ENCODE measurements at regions not wholly inside any gene's neighbourhood (a gene's known extent, or its start where the extent isn't known, plus 50 kb on each side); places are given as distances from the start of the nearest gene placed in this dataset.

- Histone ChIP-seq H2BK5ac (ENCODE audit: low read depth, low read length) (no peak overlapping the region), H3K79me2 (ENCODE audit: control insufficient read depth in 1 of 2, insufficient read depth in 2 of 2, low read length in 2 of 2) (no peaks in the 10 kb centered on the region), H4K5ac (ENCODE audit: insufficient read length, low read depth, low read length) (no peak overlapping the region), H3K56ac (replicated peaks; ENCODE audit: insufficient read length, low read depth, low read length) (no peak overlapping the region), H3K23ac (ENCODE audit: insufficient read length) (no peak overlapping the region), H3K18ac (ENCODE audit: extremely low read depth, low read length) (no peak overlapping the region), H2BK12ac (ENCODE audit: low read depth, low read length) (no peak overlapping the region), H3K4me1 (replicated peaks in 1 of 4; ENCODE audit: control insufficient read depth in 3 of 4, insufficient read depth in 4 of 4, low read length in 3 of 4) (no peaks in the 10 kb centered on the region), H3K27me3 (replicated peaks in 1 of 4; ENCODE audit: control insufficient read depth in 3 of 4, extremely low read depth in 1 of 4, insufficient read depth in 3 of 4, low read length in 3 of 4) (no peaks in the 10 kb centered on the region), H2BK120ac (replicated peaks; ENCODE audit: low read depth, low read length) (no peak overlapping the region), H3K36me3 (ENCODE audit: control insufficient read depth in 2 of 4, insufficient read depth in 4 of 4, low read length in 3 of 4) (no peaks in the 10 kb centered on the region), H3K9me3 (ENCODE audit: insufficient read depth in 2 of 2, low read depth in 1 of 2, low read length in 1 of 2) (no peaks in the 10 kb centered on the region), H3K4me3 (ENCODE audit: extremely low read depth in 1 of 4, insufficient read depth in 2 of 4, low read depth in 3 of 4, low read length in 4 of 4) (no peak overlapping the region), H3K79me1 (ENCODE audit: low read depth, low read length) (no peaks in the 10 kb centered on the region), H4K8ac (ENCODE audit: extremely low read depth, insufficient read depth, low read length) (no peak overlapping the region), H3K4me2 (ENCODE audit: insufficient read depth in 1 of 2, low read depth in 2 of 2, low read length in 2 of 2) (no peak overlapping the region), H3K9ac (replicated peaks in 1 of 4; ENCODE audit: extremely low read depth in 1 of 4, low read depth in 3 of 4, low read length in 3 of 4) (no peak overlapping the region), H3K27ac (ENCODE audit: low read depth, low read length) (no peak overlapping the region), H2BK15ac (ENCODE audit: low read length) (no peak overlapping the region), H4K20me1 (replicated peaks in 1 of 2; ENCODE audit: control insufficient read depth in 1 of 2, insufficient read depth in 2 of 2, low read length in 2 of 2) (no peaks in the 10 kb centered on the region), H2AFZ (ENCODE audit: low read length) (no peak overlapping the region), H3K23me2 (ENCODE audit: low read depth, low read length) (no peaks in the 10 kb centered on the region), H2AK5ac (ENCODE audit: low read depth, low read length) (no peak overlapping the region), H3K14ac (ENCODE audit: insufficient read length) (no peak overlapping the region), H4K91ac (replicated peaks; ENCODE audit: insufficient read length, low read length) (no peak overlapping the region), H3K4ac (replicated peaks; ENCODE audit: insufficient read length, low read depth, low read length) (no peak overlapping the region), H2BK20ac (ENCODE audit: low read length) (no peak overlapping the region)
- DNase-seq (ENCODE audit: low read depth in 1 of 2, low spot score in 2 of 2) (no peak), FAIRE-seq (no peak)
- WGBS, 2 experiments (ENCODE audit: extremely low coverage in 1 of 2, insufficient coverage in 1 of 2, insufficient read length in 1 of 2, insufficient replicate concordance in 2 of 2, low coverage in 1 of 2, low lambda C conversion rate in 2 of 2, missing lambda C conversion rate in 1 of 2): 84% methylated on average over 3 of the region's 3 CpGs; no CpG with 5 or more reads in 1 of the 2 experiments
- ChIA-PET POLR2A (ENCODE audit: partially characterized antibody) (no interaction called here), CTCF (ENCODE audit: partially characterized antibody) (no interaction called here)
- no peak for TF ChIP-seq SUZ12 (IDR thresholded peaks at IDR 0.05; ENCODE audit: low read length)
- TF ChIP-seq POLR2AphosphoS5 (IDR thresholded peaks at IDR 0.05; ENCODE audit: low read depth, low read length): no peak
- TF ChIP-seq KDM4A (IDR thresholded peaks at IDR 0.05; ENCODE audit: low read depth, low read length, severe bottlenecking): no peak
- no peak for TF ChIP-seq ATF3 (IDR thresholded peaks at IDR 0.05; ENCODE audit: insufficient read depth, low read depth, low read length)
- no peak for TF ChIP-seq CEBPB (IDR thresholded peaks at IDR 0.05; ENCODE audit: low read depth, low read length)
- TF ChIP-seq RNF2 (IDR thresholded peaks at IDR 0.05; ENCODE audit: borderline replicate concordance, low read depth, low read length, missing control alignments, poor library complexity, severe bottlenecking): no peak
- TF ChIP-seq SIRT6 (IDR thresholded peaks at IDR 0.05; ENCODE audit: low read length): no peak
- TF ChIP-seq ATF2 (IDR thresholded peaks at IDR 0.05; ENCODE audit: low read length): no peak
- no peak for TF ChIP-seq YY1 (IDR thresholded peaks at IDR 0.05; ENCODE audit: low read depth, low read length)
- TF ChIP-seq ASH2L (IDR thresholded peaks at IDR 0.05; ENCODE audit: low read length): no peak
- TF ChIP-seq GTF2F1 (IDR thresholded peaks at IDR 0.05; ENCODE audit: borderline replicate concordance, low read depth, low read length): no peak
- TF ChIP-seq BACH1 (IDR thresholded peaks at IDR 0.05; ENCODE audit: low read length): no peak
- TF ChIP-seq TAF1 (IDR thresholded peaks at IDR 0.05; ENCODE audit: low read depth, low read length): no peak
- no peak for TF ChIP-seq CTBP2 (IDR thresholded peaks at IDR 0.05; ENCODE audit: borderline replicate concordance, insufficient read depth, insufficient read length, low read length)
These were observed 374.7 kb upstream of the RARB start for GRCh38 chr3:25053360-25053759.

All from H1 (cell line).